NCI-H526 (cell line): ENCODE measurements at regions not wholly inside any gene's neighbourhood (a gene's known extent, or its start where the extent isn't known, plus 50 kb on each side); places are given as distances from the start of the nearest gene placed in this dataset.

ENCODE experiments used
- DNase-seq, 2 experiments: peaks; one replicate each; lab custom pipeline; 2025; lab: John Stamatoyannopoulos, UW

DNA sequence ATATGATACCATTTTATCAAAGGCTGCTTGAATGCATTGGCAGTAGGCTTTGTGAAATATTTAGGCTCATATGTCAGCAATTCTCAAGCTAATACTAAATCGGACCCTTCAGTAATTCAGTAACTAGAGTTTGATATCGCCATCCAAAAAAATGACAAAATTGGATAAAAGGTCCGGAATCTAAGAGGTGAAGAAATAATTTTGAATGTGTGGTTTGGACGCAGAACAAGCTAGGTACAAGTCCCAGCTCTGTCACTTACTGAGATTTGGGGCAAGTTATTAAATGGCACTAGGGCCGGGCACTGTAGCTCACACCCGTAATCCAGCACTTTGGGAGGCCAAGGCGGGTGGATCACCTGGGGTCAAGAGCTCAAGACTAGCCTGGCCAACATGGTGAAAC is 956.5 kb downstream of the CDH11 start:
- DNase-seq: no peak

DNA sequence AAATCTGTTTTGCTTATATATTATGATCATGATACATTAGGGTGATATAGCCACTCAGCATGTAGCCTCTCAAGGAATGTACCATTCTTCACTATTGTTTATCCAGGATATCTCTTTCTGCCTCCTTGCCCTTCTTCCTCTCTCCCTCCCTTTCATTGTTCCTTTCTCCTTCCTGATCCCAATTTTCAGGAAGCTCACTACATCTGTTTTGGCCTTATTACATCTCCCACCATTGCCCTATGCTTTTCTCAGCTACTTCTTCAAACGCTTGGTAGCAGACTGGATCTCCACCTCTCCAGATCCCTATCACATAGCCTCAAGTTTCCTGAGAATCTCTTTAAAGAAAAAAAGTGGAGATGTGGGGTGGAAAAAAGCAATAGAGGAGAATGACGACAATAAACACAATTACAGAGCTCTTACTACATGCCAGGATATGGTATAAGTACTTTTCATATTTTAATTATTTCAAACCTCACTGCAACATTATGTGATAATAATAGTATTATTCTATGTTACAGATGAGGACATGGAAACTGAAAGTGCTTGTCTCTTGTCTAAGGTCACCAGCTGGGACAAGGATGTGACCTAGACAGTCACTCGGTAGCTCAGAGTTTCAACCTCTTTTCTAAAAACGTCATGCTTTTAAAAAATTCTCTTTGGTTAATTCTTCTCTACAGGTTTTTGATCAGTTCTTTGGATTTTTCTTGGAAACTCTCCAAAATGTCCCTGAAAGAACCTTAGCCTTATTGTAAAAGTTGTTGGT is 959.1 kb downstream of the CDH11 start:
- DNase-seq: no peak

DNA sequence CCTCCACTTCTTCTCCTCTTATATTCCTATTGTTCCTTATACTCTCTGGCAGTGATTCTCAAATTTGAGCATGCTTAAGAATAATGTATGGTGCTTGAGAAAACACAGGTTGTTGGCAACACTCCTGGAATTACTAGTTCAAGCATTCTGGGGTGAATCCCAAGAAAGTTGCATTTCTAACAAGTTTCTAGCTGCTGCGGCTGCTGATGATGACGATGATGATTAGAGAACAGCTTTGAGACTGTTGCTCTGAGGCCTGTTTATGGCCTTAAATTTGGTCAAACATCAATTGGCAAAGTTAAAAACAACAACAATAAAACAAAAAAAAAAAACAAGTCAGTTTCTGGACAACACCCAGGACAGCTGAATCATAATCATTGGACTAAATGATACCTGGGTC is 961.9 kb downstream of the CDH11 start:
- DNase-seq: no peak

DNA sequence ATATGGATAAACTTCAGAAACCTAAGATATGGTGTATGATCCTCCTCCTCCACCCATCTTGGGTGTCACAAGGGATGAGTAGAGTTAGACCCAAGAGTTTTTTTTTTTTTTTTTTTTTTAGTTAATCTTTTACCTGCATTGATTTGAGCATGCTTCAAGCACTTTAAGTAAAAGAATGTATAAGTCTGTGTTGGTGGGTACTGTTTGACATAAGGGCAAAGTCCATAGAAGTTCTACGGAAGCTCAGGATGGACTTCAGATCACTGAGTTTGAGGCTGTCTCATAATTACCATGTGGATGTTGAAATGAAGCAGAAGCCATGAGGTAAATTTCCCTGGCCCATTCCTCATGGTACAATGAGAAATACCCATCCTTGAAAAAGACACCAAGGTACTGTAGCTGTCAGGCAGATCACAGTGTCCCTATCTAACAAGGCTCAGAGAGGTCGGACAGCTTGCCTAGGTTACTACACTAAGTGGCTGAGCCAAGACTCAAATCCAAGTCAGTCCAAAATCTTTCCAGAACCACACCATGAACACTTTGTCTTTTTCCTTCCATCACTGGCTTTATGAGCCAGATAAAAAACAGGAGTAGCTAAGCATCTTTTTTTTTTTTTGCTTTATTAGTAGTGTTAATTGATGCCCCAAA is 962.8 kb downstream of the CDH11 start:
- DNase-seq: no peak

DNA sequence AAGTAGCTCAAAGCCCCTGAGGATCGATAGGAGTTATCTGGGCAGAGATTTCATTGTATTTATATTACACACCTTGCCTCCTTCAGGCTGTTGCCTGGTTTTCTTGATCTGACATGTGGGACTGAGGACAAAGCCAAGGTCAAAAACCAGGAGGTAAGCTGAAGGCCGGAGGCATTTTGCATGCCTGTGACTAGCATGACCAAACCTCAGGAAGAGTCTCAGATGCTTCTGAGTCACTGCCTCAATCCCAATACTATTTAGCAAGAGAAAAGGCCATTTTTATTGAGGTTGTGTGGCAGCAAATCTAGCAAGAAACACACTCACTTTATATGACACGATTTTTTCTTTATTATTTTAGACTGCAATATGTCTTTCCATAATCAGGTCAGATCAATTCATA is 968.1 kb downstream of the CDH11 start:
- DNase-seq: no peak

DNA sequence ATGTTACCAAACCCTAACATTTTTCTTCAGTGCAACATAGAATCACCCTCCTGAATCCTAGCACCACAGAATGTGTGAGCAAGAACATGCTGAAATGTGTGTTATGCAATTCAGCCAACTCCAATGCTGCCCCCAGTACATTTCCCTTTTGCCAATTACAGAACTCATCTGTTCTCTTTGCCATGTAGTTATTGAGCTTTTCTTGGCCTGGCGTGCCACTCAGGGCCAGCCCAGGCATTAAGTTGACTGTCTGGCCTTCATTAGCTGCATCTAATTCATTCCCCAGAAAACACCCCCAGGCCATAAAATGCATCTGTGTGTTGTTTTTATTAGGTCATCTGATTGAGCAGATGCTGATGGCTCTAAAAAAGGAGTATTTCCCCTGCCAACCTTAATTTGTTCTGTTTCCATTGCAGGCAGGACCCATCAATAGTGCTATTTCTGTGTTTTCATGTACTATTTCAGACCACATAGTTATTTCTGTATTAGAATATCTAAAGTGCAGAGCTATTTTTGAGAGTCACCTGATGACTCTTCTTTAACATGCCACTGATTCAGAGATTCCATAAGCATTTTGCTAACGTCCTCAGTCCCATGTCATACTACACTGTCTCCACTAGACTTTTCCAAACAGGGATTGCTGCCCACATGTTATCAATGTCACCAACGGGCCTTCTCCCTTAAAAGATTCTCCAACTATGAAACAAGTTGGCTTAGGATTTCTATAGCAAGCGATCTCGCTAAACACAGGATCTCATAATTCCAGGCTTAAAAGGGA is 969.7 kb downstream of the CDH11 start:
- DNase-seq: no peak

DNA sequence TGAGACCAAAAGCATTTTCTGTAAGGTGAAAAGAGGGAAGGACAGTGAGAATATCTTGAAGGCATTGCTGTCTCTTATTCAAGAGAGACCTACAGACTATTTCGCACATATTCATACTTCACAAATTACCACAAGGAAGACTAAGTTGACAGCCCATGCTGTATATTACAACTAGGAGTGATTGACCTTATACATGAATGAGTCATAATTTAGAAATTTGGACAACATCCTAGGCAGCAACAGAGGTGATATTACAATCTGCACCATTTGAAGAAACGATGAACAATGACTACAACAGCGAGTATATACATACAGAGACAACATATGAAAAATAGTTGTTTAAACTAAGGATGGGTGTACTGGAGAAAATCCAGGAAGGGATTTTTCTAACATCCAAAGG is 971.7 kb downstream of the CDH11 start:
- no peak for DNase-seq

DNA sequence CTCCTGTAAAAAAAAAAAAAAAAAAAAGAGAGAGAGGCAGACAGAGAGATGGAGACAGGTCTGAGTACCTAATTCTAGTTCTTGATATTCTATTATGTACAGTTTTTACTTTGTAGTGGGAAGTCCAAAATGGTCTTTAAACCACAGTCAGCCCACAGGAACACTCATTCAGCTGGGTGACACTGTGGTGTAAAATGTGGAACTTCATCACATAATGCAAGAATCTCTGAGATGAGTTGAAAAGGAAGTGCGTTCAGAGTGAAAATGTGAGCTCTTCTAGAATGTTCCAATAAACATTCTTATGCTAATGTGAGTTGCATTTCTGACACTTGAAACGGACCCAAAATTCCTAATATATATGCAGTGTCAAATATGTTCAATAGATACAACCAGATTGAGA is 972.1 kb downstream of the CDH11 start:
- no peak for DNase-seq

DNA sequence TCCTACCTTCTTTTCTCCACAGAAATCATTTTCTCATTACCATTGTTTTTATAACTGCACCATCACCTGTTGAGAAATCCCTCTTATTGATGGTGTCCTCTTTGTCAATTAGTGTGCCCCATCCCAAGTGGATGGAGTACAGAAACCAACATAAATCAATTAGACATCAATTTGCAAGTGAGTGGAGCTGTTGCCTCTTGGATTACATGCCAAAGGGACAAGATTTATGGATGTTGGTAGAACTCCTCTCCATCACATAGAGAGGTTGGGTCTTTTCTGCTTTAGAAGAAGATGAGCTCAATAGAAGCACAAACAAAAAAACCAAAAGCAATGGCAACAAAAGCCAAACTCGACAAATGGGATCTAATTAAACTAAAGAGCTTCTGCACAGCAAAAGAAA is 973.5 kb downstream of the CDH11 start:
- no peak for DNase-seq

DNA sequence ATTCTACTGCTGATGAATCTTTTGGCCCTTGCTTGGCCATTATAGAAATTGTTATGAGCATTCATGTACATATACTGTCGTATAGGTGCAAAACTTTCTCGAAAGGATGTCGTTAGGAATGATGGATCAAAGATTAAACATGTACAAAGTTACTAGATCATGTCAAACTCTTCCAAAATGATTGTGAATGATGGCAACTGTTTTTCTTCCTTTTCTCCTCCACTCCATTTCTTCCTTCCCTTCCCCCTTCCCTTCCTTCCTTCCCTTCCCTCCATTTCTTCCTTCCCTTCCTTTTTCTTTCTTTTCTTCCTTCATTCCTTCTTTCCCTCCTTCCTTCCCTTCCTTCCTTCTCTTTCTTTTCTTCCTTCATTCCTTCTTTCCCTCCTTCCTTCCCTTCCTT is 973.9 kb downstream of the CDH11 start:
- DNase-seq: no peak

DNA sequence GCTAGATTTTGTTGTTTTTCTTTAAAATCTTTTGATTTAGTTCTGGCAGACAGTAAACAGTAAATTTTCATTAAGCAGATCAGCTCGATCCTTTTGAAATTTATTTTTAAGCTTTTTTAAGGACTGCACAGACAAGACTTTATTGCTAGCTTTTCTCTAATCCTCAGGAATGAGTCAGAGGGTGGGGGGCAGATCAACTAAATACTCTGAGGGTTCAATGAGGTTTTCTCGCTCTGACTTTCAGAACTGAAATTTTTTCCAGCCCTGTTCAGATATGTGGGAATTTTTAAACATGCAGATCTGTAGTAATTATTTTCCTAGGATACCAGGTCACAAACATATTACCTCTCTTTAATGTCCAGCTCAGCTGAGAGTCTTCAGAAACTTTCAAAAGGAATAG is 977.2 kb downstream of the CDH11 start:
- no peak for DNase-seq

DNA sequence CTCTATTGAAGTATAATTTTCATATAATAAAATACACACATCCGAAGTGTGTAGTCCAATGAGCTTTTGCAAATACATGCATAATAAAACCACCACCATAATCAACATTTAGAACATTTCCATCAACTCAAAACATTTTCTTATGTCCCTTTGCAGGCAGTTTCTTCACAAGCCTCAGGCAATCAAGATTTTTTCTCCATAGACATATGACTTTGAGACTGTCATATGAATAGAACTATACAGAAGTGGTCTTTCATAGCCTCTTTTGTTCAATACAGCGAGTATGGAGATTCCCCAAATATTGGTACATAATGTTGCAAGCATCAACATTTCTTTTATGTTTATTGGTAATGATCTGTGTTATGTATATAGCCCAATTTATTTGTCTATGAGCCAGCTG is 983.2 kb downstream of the CDH11 start:
- no peak for DNase-seq

DNA sequence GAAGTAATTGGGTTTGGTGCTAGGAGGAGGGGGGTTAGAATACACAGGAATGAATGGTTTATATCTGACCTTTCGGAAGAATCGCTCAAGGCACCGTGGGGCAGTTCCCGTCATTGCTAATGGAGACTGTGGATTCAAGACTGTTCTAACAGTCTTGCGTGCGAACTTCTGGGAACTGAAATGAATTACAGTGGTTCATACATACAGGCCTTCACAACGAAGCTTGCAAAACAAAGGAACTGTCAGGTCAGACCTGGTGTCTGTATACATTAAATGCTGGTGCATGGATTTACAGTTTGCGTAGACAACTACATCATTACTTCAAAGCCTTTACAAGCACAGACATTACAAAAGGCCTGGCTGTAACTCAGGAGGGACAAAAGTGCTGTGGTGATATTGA is 983.9 kb downstream of the CDH11 start:
- DNase-seq: no peak

DNA sequence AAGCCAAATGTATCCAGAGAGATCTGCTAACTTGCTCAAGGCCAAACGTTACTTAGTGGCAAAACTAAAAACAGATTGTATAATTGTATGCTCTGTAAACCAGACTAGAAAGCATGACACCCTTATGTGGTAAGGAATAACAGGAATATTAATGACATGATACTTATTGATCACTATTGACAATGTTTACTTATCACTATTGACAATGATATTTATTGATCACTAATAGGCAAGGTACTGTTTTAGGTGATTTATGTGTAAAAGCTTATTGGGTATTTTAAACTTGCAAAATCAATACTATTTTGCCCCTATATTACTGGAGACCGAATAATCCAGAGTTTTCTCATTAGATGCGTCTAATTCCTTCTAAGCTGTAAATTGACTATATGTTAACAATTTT is 985.1 kb downstream of the CDH11 start:
- DNase-seq: no peak

DNA sequence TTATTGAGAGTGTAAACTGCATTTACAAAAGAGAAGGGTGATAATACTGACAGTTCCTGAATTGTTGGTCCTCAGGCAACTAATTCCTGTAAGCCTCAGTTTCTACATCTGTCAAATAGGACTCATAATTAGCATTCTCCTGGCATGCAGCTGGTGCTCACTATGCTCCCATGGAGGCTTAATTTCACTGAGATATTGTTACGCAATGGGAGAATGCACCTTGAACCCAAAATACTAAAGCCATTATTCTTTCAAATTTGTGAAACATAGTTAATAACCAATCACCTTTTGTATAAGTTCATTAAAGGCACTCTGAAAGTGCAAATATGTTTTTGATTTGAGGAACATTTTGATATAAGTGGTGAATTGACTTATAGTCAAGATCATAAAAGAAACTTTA is 985.5 kb downstream of the CDH11 start:
- DNase-seq: no peak

DNA sequence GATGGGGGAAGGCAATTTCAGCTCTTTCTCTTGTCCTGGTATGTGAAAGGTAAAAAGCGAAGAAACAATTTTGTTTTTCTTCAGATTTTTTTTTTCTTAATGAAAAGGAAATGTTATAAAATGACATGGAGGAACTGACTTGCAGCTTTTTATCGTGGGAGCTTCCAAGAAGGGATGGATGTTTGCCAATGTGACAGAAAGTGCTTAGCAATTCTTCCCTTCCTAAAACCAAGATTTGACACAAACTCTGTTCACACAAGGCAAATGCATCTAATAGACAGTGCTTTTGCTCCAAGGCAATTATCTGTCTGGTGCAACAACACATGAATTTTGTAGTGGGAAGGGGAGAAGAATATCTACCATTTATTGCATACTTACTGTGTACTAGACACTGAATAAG is 988.5 kb downstream of the CDH11 start:
- DNase-seq: no peak

DNA sequence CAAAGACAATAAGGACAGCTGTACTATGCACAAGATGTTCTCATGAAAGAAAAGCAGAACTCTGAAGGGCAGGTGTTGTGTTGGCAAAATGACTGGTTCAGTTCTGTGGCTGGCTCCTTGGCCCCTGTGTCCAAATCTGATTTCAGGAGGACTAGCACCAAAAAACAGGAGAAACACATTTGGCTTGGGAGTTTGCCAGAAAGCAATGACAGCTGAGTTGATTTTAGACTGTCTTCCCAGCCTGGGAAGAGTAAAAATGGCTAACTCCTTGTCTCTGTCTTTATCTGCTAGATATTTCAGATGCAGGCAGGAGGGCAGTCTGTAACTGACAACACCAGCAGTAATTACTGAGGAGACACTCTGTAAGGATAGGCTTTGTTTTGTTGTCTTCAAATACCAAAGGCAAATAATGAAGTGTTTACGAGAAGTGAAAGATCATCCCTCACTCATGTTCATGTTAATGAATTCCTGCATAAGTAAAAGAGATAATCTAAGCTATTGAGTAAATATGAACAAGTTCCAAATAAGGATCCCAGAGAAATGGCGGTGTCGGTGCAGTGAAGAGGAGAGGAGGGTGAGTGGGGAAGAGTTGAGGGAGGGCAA is 989.0 kb downstream of the CDH11 start:
- DNase-seq: no peak

DNA sequence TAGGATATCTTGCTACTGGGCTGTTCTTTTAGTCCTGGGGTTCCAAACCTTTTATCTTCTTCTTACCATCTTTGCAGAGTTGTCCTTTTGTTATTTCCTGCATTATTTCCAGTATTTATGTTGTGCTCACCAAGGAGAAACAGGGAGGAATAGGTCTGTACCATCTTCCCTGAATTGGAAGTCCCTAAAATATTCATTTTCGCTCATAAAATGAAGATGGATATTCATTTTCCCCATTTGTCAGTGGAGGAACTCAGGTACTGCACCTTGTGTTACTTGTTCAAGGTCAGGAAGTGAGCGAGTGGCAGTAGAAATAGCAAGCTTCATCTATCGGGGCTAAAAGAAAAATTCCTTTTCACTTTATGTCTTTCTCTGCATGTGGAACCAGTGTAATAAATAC is 989.7 kb downstream of the CDH11 start:
- no peak for DNase-seq

DNA sequence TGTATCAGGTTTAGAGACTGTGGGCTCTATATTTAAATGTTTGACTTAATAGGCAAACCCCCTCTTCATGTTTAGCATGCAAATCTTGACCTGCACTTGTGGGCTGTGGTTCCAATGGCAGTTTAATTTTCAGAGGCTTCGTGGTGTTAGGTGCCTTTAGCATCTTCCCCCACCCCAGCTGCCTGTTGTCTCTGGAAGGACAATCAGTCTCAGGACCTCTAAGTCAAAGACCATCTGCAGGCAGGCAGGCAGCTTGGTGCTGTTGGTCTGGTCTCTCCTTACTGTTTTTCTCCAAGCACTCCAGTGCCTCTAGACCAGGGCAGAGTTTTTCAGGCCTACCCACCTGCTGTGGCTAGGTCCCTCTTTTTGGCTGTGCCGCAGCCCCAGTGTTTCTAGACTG is 990.4 kb downstream of the CDH11 start:
- DNase-seq: peak; percentile 53 to 61

DNA sequence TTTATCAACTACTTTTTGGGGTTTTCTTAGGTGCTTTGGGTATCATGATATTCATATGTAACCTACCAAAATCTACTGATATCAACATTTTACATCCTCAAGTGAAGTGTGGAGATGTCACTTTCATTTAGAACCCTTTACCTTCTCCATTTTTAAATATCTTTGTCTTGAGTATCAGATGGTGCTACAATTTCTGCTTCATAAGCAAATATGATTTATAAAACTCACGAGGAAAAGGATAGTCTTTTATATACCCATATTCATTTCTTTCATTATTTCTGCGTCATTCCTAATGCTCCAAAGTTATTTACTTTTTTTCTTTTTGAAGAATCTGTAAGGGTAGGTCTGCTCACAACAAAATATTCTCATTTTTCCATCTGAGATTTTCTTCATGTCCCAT is 991.7 kb downstream of the CDH11 start:
- no peak for DNase-seq

DNA sequence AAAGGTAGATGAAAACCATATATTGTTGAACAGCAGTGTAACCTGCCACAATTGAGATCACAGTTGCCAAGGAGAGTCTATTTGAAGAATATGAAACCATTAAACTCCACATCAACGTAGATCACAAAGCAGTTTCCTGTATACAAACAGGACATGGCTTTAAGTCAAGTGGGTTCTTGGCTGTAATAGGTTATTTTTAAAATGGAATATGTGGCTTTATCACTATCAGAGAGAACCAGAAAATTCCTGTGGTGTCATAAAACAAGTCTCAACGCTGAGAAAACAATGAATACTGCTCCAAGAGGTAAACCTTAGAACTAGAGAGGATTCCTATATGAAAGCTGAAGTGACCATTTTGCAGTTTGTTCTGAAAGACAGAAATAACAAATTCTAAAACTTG is 999.7 kb downstream of the CDH11 start:
- DNase-seq: no peak

DNA sequence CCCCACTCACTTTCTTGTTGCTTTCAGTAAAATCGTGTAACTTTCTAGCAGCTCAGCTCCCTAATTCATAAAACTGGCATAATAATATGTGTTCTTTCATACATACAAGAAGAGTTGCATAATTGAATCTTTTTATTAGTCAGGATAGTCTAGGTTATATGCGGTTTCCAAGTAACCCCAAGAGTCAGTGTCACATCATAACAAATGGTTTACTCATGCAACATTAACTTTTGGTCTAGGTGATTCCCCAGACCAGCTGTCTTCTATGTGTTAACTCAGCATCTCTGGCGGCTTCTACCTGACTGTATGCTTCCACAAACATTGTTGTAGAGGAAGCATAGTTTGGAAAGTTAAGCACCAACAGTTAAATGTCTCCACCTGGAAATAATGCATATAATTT is 1000.4 kb downstream of the CDH11 start:
- no peak for DNase-seq

DNA sequence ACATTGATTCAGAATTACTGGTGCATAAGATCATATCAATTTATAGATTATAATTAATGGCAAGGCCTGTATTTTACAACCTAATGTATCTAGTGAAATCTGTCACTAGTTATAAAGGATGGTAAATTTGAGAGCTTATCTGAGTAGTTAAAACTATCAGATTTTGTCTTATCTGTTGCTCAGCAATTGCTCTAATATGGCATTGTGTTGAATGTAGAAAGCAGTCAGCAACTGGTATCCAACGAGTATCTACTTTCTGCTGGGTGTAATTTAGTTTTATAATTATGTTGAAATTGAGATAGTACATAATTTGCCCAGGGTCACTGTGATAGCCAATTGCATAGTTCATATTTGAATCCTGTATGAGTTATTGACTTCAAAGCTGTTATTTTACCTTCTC is 1005.7 kb downstream of the CDH11 start:
- DNase-seq: no peak
